H1 (cell line): ENCODE measurements at regions not wholly inside any gene's neighbourhood (a gene's known extent, or its start where the extent isn't known, plus 50 kb on each side); places are given as distances from the start of the nearest gene placed in this dataset.

Experiments
- CBX8 ChIP-seq: fragments of 300-800, 300-1000 bp; sonication (generic); IDR thresholded peaks from 2 replicates; pipeline ENCODE4 v1.7.1; 2016; ENCODE audit warnings: low read depth, low read length, borderline replicate concordance
- RFX5 ChIP-seq: IDR thresholded peaks from 2 replicates; pipeline ENCODE4 v1.6.1; 2011; ENCODE audit warnings: low read depth, low read length, improper control_type of control experiment, borderline replicate concordance
- RNF2 ChIP-seq: fragments of 200-900, 300-1000 bp; sonication (generic); IDR thresholded peaks from 2 replicates; pipeline ENCODE4 v1.7.1; 2016; ENCODE audit warnings: borderline replicate concordance, low read depth, mild to moderate bottlenecking, antibody characterized with exemption, low read length; ENCODE audit not compliant: poor library complexity, severe bottlenecking; ENCODE audit errors: missing control alignments
- ZNF274 ChIP-seq: IDR thresholded peaks from 2 replicates; pipeline ENCODE4 v1.7.0; 2012; ENCODE audit warnings: low read length, borderline replicate concordance; ENCODE audit errors: extremely low read depth
- TF ChIP-seq, protein P1 (sequence below), 3 experiments: IDR thresholded peaks; 1 replicate in 2 of 3; 2 replicates in 1 of 3; pipeline versions ENCODE4 v1.5.1 to v1.6.1; 2011; ENCODE audit warnings: low read length in 3 of 3, mild to moderate bottlenecking in 3 of 3, inconsistent platforms in 2 of 3, low read depth in 1 of 3, moderate library complexity in 1 of 3; ENCODE audit not compliant: insufficient read depth in 1 of 3; ENCODE audit errors: control extremely low read depth in 1 of 3

DNA sequence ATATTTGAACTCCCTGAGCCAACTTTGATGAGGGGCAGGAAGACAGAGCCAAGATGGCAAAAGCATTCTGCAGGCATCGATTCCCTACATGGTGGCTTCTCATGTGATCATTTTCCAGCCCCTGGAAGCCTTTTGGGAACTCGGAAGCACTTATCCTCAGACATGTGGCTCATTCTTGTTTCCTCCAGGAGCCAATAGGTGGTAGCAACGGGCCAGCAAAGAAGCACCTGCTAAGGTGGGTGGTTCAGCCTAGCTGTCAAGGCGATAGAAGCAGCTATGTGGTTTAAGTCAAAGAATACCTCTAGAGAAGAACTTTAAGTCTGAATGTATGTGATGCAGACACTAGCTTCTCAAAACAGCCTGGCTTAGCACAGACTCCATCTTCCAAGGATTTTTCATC is 64.9 kb upstream of the PAX1 start:
- TF ChIP-seq, protein P1, sequence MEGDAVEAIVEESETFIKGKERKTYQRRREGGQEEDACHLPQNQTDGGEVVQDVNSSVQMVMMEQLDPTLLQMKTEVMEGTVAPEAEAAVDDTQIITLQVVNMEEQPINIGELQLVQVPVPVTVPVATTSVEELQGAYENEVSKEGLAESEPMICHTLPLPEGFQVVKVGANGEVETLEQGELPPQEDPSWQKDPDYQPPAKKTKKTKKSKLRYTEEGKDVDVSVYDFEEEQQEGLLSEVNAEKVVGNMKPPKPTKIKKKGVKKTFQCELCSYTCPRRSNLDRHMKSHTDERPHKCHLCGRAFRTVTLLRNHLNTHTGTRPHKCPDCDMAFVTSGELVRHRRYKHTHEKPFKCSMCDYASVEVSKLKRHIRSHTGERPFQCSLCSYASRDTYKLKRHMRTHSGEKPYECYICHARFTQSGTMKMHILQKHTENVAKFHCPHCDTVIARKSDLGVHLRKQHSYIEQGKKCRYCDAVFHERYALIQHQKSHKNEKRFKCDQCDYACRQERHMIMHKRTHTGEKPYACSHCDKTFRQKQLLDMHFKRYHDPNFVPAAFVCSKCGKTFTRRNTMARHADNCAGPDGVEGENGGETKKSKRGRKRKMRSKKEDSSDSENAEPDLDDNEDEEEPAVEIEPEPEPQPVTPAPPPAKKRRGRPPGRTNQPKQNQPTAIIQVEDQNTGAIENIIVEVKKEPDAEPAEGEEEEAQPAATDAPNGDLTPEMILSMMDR (IDR thresholded peaks at IDR 0.05; ENCODE audit: control extremely low read depth in 1 of 3, insufficient read depth in 1 of 3, low read depth in 1 of 3, low read length in 3 of 3): peak; percentile 51 to 88 (median 82)
- TF ChIP-seq RFX5 (no peak), CBX8 (no peak), ZNF274 (no peak), RNF2 (no peak)
